ENCODE measurements at regions not wholly inside any gene's neighbourhood (a gene's known extent, or its start where the extent isn't known, plus 50 kb on each side); places are given as distances from the start of the nearest gene placed in this dataset.

- TF ChIP-seq CTCF (IDR thresholded peaks at IDR 0.05) (no peak), EZH2 (IDR thresholded peaks at IDR 0.05) (no peak), EZH2phosphoT487 (IDR thresholded peaks at IDR 0.05) (no peak)
Measured at GRCh38 chr9:102609461-102609860, 385.7 kb upstream of the CYLC2 start.

Measured in neural progenitor cell (in vitro differentiated cells).